Central memory CD4-positive, alpha-beta T cell (primary cell): ENCODE measurements at regions not wholly inside any gene's neighbourhood (a gene's known extent, or its start where the extent isn't known, plus 50 kb on each side); places are given as distances from the start of the nearest gene placed in this dataset.
"Not testable (repeated sequence)": the region's sequence is repeated elsewhere in the genome, so short reads cannot be mapped to it uniquely, and the experiment has no call there.

Source experiments
- DNase-seq: peaks from one replicate; pipeline ENCODE4 v3.0.0; 2022

GRCh38 chr1:120552190-120552589 lies 137.4 kb downstream of the NBPF8 start:
- DNase-seq: not testable (repeated sequence)

GRCh38 chr1:120557605-120558302 lies 142.9 kb downstream of the NBPF8 start:
- peak; percentile 5 for DNase-seq

DNA sequence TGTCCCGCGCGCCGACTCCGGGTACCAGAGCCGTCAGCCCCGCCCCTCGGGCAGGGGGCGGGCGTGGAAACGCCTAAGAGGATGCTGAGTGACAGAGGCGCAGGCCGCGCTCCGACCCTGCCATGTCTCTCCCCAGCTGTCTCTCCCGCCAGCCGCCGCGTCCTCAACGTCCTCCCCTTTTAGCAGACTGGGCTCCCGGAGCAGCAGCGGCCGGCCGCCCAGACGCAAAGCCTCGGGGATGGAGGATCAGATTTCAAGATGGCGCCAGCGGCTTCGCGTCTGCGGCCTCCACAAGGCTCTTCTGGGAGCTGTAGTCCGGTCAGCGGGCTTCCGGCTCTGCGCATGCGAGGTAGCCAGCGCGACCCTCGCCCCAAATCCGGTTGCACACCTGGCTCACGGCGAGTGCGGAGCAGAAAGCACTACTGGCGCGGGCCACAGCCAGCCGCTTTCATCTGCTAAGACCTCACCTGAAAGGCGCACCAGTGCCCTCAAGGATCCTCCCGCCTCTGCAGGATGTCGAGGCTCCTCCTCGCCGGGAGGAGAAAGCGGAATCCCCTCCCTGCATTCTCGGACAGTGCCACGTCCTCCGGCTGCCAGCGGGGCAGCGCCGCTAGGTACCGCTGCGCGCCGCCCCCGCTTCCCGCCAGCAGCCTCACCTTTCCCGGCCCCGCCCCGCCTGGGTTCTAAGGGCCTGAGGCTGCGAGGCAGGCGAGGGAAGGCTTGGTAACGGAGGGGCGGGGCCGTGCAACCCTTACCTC lies 143.6 kb downstream of the NBPF8 start:
- DNase-seq: peak; percentile 63

GRCh38 chr1:120561767-120562166 lies 146.9 kb downstream of the NBPF8 start:
- DNase-seq: peak; percentile 72

DNA sequence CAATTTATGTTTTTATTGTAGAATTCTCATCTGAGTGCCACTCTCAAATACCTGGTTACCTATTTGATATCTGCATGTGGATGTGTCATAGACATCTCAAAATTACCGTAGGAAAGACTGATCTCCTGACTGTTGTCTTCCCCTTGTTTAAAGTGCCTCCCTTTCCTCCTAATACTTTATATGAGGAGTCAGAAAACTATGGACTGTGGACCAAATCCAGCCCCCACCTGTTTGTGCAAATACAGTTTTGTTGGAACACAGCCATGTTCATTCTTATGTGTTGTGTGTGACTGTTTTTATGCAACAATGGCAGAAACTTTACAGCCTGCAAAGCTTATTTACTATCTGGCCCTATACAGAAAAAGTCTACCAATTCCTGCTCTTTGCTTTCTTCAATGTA lies 150.6 kb downstream of the NBPF8 start:
- DNase-seq: not testable (repeated sequence)

GRCh38 chr1:120567620-120568019 lies 152.8 kb downstream of the NBPF8 start:
- not testable (repeated sequence) for DNase-seq

- DNase-seq: not testable (repeated sequence)
Observed at GRCh38 chr1:120575201-120575600, 148.5 kb upstream of the NBPF26 start.

DNA sequence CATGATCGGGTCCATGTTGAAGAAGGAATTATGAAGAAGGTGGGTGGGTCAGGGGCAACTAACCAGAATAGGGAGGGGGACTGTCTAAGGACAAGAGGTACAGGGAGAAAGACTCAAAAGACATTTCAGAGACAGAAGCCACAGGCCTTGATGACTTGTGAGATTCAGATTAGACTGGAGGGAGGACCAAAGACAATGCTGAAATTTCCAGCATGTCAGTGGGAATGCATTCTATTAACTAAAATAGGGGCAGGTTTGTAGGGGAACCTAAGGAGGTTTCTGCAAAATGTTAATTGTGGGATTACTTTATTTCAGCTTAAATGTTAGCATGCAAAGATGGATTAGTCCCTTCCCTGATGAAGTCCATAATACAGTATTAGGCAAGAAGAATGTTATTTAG lies 141.6 kb upstream of the NBPF26 start:
- DNase-seq: not testable (repeated sequence)

- not testable (repeated sequence) for DNase-seq
Observed at GRCh38 chr1:120586053-120586452, 137.7 kb upstream of the NBPF26 start.

- DNase-seq: not testable (repeated sequence)
Observed at GRCh38 chr1:120588811-120589210, 134.9 kb upstream of the NBPF26 start.

GRCh38 chr1:120591774-120592173 lies 132.0 kb upstream of the NBPF26 start:
- not testable (repeated sequence) for DNase-seq

GRCh38 chr1:120592943-120593342 lies 130.8 kb upstream of the NBPF26 start:
- not testable (repeated sequence) for DNase-seq

GRCh38 chr1:120593648-120594047 lies 130.1 kb upstream of the NBPF26 start:
- not testable (repeated sequence) for DNase-seq

DNA sequence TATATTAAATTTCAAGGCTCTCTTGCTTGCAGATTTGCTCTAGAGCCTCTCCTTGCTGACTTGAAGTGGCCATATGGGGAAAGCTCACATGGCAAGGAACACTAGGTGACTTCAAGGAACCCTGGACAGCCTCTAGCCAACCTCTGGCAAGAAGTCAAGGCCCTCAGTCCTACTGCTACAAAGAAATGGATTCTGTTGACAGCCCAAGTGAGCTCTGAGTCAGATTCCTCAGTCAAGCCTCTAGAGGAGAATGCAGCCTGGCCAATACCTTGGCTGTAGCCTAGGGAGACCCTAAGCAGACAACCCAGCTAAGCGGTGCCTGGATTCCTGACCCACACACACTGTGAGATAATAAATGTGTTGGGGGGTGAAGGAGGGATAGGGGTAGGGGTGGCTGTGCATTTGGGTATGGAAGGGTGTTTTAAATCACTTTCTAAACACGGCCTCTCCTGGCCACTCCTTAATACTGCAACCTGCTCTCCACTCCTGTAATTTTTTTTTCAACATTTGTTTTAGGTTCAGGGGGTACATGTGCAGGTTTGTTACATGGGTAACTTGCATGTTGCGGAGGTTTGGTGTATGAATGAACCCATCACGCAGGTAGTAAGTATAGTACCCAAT lies 125.3 kb upstream of the NBPF26 start:
- DNase-seq: not testable (repeated sequence)

DNA sequence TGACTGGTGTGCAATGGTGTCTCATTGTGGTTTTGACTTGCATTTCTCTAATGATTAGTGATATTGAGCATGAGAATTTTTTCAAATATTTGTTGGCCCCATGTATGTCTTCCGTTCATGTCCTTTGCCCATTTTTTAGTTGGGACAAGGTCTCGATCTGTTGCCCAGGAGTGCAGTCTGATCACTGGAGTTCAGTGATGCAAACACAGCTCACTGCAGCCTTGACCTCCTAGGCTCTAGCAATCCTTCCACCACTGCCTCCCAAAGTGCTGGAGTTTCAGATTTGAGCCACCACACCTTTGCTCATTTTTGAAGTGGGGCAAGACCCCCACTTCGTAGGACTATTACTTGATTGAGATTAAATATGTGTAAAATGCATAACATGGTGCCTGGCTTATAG lies 124.2 kb upstream of the NBPF26 start:
- not testable (repeated sequence) for DNase-seq

DNA sequence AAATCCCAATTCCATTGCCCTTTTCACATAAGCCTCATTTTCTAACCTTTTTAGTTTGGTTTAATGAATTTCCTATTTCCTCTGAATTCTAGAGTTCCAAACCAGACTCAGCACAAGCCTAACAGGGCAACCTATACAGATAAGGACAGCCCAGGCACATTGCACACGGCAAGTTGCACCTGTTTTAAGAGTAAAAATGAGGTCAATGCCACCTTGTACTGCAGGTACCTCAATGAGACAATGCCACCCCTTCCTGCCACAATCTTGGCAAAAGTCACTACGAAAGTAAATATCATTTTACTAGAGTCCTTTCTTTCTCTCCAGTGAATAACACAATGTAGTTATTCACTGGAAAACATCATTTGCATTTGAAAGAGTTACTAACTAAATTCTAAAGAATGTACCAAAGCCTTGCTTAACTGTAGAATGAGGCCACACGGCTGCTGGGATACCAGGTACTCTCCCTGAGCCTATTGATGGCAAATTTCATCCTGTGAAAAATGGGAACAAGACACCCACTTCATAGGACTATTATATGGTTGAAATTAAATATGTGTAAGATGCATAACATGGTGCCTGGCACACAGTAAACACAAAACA lies 123.2 kb upstream of the NBPF26 start:
- DNase-seq: not testable (repeated sequence)

DNA sequence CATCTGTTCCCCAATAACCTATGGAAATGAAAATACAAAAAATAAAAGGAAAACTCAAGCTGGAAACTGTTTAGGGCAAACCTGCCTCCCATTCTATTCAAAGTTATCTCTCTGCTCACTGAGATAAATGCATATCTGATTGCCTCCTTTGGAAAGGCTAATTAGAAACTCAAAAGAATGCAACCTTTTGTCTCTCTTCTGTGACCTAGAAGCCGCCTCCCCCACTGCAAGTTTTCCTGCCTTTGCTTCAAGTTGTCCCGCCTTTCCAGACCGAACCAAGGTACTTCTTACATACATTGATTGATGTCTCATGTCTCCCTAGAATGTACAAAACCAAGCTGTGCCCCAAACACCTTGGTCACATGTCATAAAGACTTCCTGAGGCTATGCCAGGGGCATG lies 115.9 kb upstream of the NBPF26 start:
- not testable (repeated sequence) for DNase-seq

DNA sequence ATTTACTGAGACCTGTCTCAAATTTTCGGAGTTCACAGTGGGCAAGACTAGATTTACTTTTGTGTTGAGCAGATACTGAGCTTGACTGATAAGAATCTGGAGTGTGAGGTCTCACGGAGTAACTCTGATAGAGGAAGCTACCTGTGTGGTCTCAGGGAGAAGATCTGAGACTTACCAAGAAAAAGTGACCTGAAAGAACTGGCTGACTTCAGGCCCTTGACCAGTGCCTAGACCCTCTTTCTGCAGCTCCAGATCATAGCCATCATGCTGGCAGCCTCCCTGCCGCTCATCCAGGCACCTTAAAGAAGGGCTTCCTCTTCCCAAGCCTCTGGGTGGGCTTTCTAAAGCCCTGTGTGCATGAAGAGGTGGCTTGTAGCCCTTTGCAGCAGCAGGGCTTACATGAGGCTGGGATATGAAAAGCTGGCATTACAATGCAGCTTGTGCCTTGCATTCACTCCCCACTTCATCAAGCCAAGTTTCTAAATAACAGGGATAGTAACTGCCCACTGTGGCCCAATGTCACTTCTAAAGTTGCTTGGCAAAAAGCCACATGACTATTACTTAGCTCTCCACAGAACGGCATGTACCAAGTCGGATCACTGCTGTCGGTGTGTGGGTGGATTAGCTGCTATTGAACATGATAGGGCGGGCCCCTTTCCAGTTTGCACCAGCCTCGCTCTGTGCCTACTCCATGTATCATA lies 115.3 kb upstream of the NBPF26 start:
- DNase-seq: not testable (repeated sequence)

DNA sequence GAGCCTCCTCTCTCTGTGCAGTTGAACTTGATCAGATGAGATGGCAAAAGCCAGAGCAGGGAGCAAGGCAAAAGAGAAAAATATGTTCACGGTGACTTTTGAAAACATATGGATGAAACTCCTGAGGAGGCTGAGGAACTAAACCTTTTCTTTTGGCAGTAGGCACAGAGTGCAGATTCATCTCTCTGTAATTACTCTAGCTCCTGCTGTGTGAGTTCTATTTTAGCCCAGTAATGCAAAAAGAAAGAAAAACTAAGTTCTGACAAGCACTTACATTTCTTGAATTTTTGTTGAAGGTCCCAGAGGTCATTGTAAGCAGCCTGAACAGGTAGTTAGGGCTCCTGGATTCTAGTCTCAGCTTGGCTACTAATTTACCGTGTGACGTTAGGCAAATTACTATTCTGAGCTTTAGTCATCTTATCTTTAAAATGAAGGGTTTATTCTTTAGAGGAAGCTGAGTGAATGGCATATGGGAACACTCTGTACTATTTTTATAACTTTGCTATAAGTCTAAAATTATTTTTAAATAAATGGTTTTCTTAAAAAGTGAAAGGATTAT lies 114.7 kb upstream of the NBPF26 start:
- DNase-seq: not testable (repeated sequence)

GRCh38 chr1:120609834-120610233 lies 113.9 kb upstream of the NBPF26 start:
- DNase-seq: not testable (repeated sequence)

DNA sequence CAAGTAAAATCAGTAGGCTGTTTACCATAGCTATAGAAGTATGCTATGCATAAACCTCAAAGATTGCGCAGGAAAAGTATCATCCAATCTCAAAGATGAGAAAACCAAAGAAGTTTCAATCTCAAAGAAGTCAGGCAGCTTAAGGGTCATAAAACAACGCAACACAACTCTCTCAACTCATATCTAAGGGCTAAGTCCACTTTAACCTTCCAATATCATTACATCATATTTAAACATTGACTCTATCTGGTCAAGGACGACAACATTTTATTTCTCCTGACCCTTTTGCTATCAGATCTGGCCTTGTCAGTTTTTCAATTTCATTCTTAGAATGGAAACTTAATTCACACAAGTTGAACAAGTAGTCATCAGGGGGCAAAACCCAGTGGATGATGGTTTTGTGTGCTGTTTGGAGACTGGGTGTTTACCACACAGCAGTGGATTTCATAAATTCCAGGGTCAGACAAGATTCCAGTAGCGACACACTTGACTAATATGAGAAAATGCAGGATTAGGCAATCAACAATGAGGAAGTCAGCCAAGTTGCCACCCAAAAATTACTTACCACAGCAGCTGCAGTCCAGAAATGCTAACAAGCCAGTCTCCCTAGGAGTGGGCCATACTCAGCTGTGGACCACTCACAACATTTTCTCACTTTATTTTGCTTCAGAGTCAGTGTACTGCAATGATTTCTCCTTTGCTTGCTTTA lies 108.7 kb upstream of the NBPF26 start:
- not testable (repeated sequence) for DNase-seq
